ENCODE measurements at regions not wholly inside any gene's neighbourhood (a gene's known extent, or its start where the extent isn't known, plus 50 kb on each side); places are given as distances from the start of the nearest gene placed in this dataset.

DNA sequence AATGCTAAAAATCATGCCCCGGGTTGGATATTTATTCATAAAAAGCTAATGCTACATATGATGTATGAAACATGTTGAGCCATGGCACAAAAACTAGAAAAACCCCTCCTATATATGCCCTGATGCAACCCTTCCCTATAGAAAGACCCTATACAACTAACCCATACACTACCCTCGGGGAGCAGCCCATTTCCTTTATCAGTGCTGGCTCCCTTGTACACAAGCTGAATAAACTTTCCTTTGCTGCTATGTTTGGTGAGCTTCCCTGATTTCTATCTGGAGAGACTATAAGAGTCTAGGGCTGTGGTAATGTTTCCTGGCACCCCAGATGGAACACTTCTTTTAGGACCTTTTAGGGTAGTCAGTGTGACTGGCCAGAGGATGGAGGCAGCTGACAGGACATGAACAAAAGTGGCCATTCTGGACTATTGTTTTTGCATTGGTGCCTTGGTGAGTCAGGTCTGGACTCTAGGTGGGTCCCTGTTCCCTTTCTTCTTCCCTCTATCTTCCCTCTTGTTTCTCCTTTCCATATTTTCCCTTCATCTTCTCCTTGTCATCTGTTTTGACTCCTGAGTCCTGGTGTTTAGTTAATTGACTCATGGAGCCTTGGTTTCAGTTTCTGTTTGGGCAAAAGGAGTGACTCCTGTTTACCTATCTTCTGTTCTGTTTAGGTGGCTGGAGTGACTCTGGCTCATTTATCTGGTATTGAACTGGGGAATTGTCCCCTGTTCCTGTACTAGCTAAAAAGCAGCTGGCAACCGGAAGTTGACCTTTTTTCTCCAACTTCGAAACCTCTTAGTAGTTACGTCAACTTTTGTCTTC lies 1321.8 kb upstream of the PCDH9 start:
- Histone ChIP-seq H4K20me1 (ENCODE audit: control insufficient read depth, insufficient read depth) (no peaks in the 10 kb centered on the region), H3K79me2 (ENCODE audit: control insufficient read depth, insufficient read depth, low read length) (no peaks in the 10 kb centered on the region), H3K9me3 (replicated peaks; ENCODE audit: control insufficient read depth, insufficient read depth, low read length) (no peaks in the 10 kb centered on the region), H3K27me3 (replicated peaks in 1 of 2; ENCODE audit: control insufficient read depth in 2 of 2, insufficient read depth in 2 of 2, low read length in 1 of 2) (no peaks in the 10 kb centered on the region), H3K4me2 (ENCODE audit: control insufficient read depth, insufficient read depth) (no peak overlapping the region), H3K36me3 (ENCODE audit: control insufficient read depth in 2 of 2, insufficient read depth in 2 of 2, low read length in 1 of 2) (no peaks in the 10 kb centered on the region), H3K27ac (ENCODE audit: control insufficient read depth, insufficient read depth) (no peak overlapping the region), H3K9ac (ENCODE audit: control insufficient read depth, insufficient read depth, low read length) (no peak overlapping the region), H3K4me3 (no peak overlapping the region), H3K4me1 (ENCODE audit: control insufficient read depth, insufficient read depth, low read length) (no peaks in the 10 kb centered on the region), H2AFZ (ENCODE audit: control insufficient read depth, low read depth, low read length) (no peak overlapping the region)
- ChIA-PET CTCF (interaction anchor here (0.8 kb wide), 2 partner anchors 58 to 414 kb away, joined by 3 read pairs; no protein-coding TSS in a partner anchor), RAD21 (ENCODE audit: unreplicated experiment) (no interaction called here), POLR2A (no interaction called here), SMC1A (ENCODE audit: uncharacterized antibody, unreplicated experiment) (interaction anchor here (0.8 to 1.0 kb wide), 2 partner anchors 8 to 269 kb away, joined by 3 read pairs; no protein-coding TSS in a partner anchor)
- DNase-seq (ENCODE audit: low read depth, low spot score): no peak
- intact Hi-C loops (cut with micrococcal nuclease; ENCODE audit: unreplicated experiment) (no loop called here), in situ Hi-C loops (cut with MboI) (no loop called here)
- no TSS peak for BruUV-seq (replicated peaks)
- FAIRE-seq: no peak
- WGBS (ENCODE audit: insufficient coverage, insufficient replicate concordance, low lambda C conversion rate, missing lambda C conversion rate): 59% methylated on average over 5 of the region's 5 CpGs
- peak; percentile 54 for ATAC-seq
- TF ChIP-seq KDM1A (IDR thresholded peaks at IDR 0.05; ENCODE audit: borderline replicate concordance) (no peak), NFYA (IDR thresholded peaks at IDR 0.05; ENCODE audit: borderline replicate concordance, low read depth, low read length) (no peak)

DNA sequence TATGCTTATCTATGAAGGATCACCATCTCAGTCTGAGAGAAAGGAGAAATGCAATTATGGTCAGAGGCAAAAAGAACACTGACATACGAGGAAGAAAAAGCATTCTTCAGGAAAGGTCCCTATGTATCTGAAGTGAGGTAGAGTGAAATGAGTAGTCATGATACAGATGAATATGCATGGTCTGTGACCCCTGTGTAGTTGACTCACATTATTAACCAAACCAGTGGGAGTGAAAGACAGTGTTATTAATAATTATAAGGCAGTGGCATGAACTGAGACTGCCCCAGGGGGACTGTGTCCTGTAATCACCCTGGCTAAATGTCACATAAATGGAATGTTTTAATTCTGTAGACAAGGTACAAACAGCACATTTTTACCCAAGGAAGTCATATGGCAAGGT lies 1320.2 kb upstream of the PCDH9 start:
- FAIRE-seq (no peak), ATAC-seq (peak; percentile 66), DNase-seq (ENCODE audit: low read depth, low spot score) (no peak)
- Histone ChIP-seq H4K20me1 (ENCODE audit: control insufficient read depth, insufficient read depth) (no peaks in the 10 kb centered on the region), H3K4me2 (ENCODE audit: control insufficient read depth, insufficient read depth) (no peak overlapping the region), H3K27ac (ENCODE audit: control insufficient read depth, insufficient read depth) (no peak overlapping the region), H3K4me1 (ENCODE audit: control insufficient read depth, insufficient read depth, low read length) (no peaks in the 10 kb centered on the region), H3K4me3 (no peak overlapping the region), H3K36me3 (ENCODE audit: control insufficient read depth in 2 of 2, insufficient read depth in 2 of 2, low read length in 1 of 2) (no peaks in the 10 kb centered on the region), H3K9me3 (replicated peaks; ENCODE audit: control insufficient read depth, insufficient read depth, low read length) (no peaks in the 10 kb centered on the region), H2AFZ (ENCODE audit: control insufficient read depth, low read depth, low read length) (no peak overlapping the region), H3K79me2 (ENCODE audit: control insufficient read depth, insufficient read depth, low read length) (no peaks in the 10 kb centered on the region), H3K27me3 (replicated peaks in 1 of 2; ENCODE audit: control insufficient read depth in 2 of 2, insufficient read depth in 2 of 2, low read length in 1 of 2) (no peaks in the 10 kb centered on the region), H3K9ac (ENCODE audit: control insufficient read depth, insufficient read depth, low read length) (no peak overlapping the region)
- no TSS peak for BruUV-seq (replicated peaks)
- intact Hi-C loops (cut with micrococcal nuclease; ENCODE audit: unreplicated experiment): no loop called here
- in situ Hi-C loops (cut with MboI): no loop called here
- CTCF ChIA-PET: no interaction called here
- RAD21 ChIA-PET (ENCODE audit: unreplicated experiment): no interaction called here
- SMC1A ChIA-PET (ENCODE audit: uncharacterized antibody, unreplicated experiment): no interaction called here
- 9% methylated on average over 1 of the region's 1 CpG for WGBS (ENCODE audit: insufficient coverage, insufficient replicate concordance, low lambda C conversion rate, missing lambda C conversion rate)
- TF ChIP-seq, protein P1, sequence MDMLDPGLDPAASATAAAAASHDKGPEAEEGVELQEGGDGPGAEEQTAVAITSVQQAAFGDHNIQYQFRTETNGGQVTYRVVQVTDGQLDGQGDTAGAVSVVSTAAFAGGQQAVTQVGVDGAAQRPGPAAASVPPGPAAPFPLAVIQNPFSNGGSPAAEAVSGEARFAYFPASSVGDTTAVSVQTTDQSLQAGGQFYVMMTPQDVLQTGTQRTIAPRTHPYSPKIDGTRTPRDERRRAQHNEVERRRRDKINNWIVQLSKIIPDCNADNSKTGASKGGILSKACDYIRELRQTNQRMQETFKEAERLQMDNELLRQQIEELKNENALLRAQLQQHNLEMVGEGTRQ (IDR thresholded peaks at IDR 0.05; ENCODE audit: borderline replicate concordance, low read depth, low read length): no peak
- no peak for TF ChIP-seq SPI1 (IDR thresholded peaks at IDR 0.05; ENCODE audit: borderline replicate concordance, insufficient read depth, low read depth, low read length)
- TF ChIP-seq, protein P2, sequence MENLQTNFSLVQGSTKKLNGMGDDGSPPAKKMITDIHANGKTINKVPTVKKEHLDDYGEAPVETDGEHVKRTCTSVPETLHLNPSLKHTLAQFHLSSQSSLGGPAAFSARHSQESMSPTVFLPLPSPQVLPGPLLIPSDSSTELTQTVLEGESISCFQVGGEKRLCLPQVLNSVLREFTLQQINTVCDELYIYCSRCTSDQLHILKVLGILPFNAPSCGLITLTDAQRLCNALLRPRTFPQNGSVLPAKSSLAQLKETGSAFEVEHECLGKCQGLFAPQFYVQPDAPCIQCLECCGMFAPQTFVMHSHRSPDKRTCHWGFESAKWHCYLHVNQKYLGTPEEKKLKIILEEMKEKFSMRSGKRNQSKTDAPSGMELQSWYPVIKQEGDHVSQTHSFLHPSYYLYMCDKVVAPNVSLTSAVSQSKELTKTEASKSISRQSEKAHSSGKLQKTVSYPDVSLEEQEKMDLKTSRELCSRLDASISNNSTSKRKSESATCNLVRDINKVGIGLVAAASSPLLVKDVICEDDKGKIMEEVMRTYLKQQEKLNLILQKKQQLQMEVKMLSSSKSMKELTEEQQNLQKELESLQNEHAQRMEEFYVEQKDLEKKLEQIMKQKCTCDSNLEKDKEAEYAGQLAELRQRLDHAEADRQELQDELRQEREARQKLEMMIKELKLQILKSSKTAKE (IDR thresholded peaks at IDR 0.05; ENCODE audit: low read depth, poor library complexity, severe bottlenecking): no peak
- TF ChIP-seq, protein P3, sequence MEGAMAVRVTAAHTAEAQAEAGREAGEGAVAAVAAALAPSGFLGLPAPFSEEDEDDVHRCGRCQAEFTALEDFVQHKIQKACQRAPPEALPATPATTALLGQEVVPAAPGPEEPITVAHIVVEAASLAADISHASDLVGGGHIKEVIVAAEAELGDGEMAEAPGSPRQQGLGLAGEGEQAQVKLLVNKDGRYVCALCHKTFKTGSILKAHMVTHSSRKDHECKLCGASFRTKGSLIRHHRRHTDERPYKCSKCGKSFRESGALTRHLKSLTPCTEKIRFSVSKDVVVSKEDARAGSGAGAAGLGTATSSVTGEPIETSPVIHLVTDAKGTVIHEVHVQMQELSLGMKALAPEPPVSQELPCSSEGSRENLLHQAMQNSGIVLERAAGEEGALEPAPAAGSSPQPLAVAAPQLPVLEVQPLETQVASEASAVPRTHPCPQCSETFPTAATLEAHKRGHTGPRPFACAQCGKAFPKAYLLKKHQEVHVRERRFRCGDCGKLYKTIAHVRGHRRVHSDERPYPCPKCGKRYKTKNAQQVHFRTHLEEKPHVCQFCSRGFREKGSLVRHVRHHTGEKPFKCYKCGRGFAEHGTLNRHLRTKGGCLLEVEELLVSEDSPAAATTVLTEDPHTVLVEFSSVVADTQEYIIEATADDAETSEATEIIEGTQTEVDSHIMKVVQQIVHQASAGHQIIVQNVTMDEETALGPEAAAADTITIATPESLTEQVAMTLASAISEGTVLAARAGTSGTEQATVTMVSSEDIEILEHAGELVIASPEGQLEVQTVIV (IDR thresholded peaks at IDR 0.05; ENCODE audit: borderline replicate concordance, partially characterized antibody): no peak
- POLR2A ChIA-PET: no interaction called here
